SK-N-SH (cell line): ENCODE measurements at regions not wholly inside any gene's neighbourhood (a gene's known extent, or its start where the extent isn't known, plus 50 kb on each side); places are given as distances from the start of the nearest gene placed in this dataset.

Source experiments
- CHD2 ChIP-seq: fragments of 150-350 bp; IDR thresholded peaks from 2 replicates; pipeline ENCODE4 v1.6.1; 2018; ENCODE audit warnings: low read length; ENCODE audit not compliant: partially characterized antibody
- CTCF ChIP-seq: fragments of 200-600 bp; sonication (generic); IDR thresholded peaks from 2 replicates; pipeline ENCODE4 v1.6.1; 2017; ENCODE audit warnings: antibody characterized with exemption, mild to moderate bottlenecking, moderate library complexity
- EZH2phosphoT487 ChIP-seq: fragments of 200-600 bp; sonication (generic); IDR thresholded peaks from 2 replicates; pipeline ENCODE4 v1.6.1; 2017; ENCODE audit warnings: low read depth, mixed run types, mild to moderate bottlenecking, antibody characterized with exemption, moderate library complexity, borderline replicate concordance
- MAX ChIP-seq: IDR thresholded peaks from 2 replicates; pipeline ENCODE4 v1.4.0; 2012; ENCODE audit warnings: low read depth
- RAD21 ChIP-seq: IDR thresholded peaks from 2 replicates; pipeline ENCODE4 v1.6.1; 2012; ENCODE audit warnings: mild to moderate bottlenecking, low read length
- SIN3A ChIP-seq: IDR thresholded peaks from 2 replicates; pipeline ENCODE4 v1.6.1; 2012; ENCODE audit warnings: low read depth, mild to moderate bottlenecking, low read length, moderate library complexity, borderline replicate concordance
- SMC3 ChIP-seq: IDR thresholded peaks from 2 replicates; pipeline ENCODE4 v1.6.1; 2012; ENCODE audit warnings: low read depth, low read length, improper control_type of control experiment
- TCF12 ChIP-seq: IDR thresholded peaks from 2 replicates; pipeline ENCODE4 v1.4.0; 2012
- TEAD4 ChIP-seq: IDR thresholded peaks from 2 replicates; pipeline ENCODE4 v1.4.0; 2012; ENCODE audit warnings: mild to moderate bottlenecking, borderline replicate concordance; ENCODE audit not compliant: insufficient read depth
- USF1 ChIP-seq: IDR thresholded peaks from 2 replicates; pipeline ENCODE4 v1.4.0; 2012; ENCODE audit warnings: low read depth, borderline replicate concordance
- USF2 ChIP-seq: fragments of 150-350 bp; IDR thresholded peaks from 2 replicates; pipeline ENCODE4 v1.6.1; 2017; ENCODE audit warnings: antibody characterized with exemption, low read length, low read depth, borderline replicate concordance
- TF ChIP-seq, protein P1 (sequence below): IDR thresholded peaks from 2 replicates; pipeline ENCODE4 v1.6.1; 2012; ENCODE audit warnings: mild to moderate bottlenecking, low read depth, low read length, moderate library complexity

GRCh38 chr12:74394647-74395046 is 143.0 kb upstream of the ATXN7L3B start:
- TF ChIP-seq TEAD4 (no peak), EZH2phosphoT487 (no peak), CTCF (no peak), USF1 (no peak), SMC3 (no peak), USF2 (no peak), TCF12 (no peak), SIN3A (no peak), RAD21 (no peak), CHD2 (no peak), MAX (no peak)
- TF ChIP-seq, protein P1, sequence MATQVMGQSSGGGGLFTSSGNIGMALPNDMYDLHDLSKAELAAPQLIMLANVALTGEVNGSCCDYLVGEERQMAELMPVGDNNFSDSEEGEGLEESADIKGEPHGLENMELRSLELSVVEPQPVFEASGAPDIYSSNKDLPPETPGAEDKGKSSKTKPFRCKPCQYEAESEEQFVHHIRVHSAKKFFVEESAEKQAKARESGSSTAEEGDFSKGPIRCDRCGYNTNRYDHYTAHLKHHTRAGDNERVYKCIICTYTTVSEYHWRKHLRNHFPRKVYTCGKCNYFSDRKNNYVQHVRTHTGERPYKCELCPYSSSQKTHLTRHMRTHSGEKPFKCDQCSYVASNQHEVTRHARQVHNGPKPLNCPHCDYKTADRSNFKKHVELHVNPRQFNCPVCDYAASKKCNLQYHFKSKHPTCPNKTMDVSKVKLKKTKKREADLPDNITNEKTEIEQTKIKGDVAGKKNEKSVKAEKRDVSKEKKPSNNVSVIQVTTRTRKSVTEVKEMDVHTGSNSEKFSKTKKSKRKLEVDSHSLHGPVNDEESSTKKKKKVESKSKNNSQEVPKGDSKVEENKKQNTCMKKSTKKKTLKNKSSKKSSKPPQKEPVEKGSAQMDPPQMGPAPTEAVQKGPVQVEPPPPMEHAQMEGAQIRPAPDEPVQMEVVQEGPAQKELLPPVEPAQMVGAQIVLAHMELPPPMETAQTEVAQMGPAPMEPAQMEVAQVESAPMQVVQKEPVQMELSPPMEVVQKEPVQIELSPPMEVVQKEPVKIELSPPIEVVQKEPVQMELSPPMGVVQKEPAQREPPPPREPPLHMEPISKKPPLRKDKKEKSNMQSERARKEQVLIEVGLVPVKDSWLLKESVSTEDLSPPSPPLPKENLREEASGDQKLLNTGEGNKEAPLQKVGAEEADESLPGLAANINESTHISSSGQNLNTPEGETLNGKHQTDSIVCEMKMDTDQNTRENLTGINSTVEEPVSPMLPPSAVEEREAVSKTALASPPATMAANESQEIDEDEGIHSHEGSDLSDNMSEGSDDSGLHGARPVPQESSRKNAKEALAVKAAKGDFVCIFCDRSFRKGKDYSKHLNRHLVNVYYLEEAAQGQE, result no peak
